GM12878 (cell line): ENCODE measurements at regions not wholly inside any gene's neighbourhood (a gene's known extent, or its start where the extent isn't known, plus 50 kb on each side); places are given as distances from the start of the nearest gene placed in this dataset.

Source experiments
- ATAC-seq: fragments of 200-7000 bp; cut with Tn5 transposase; 3 replicates; pipeline ENCODE4 v1.9.1; 2020; ENCODE audit warnings: mild to moderate bottlenecking, moderate library complexity
- BruUV-seq: library from RNA; stranded (reverse); fragments of 400-500 nt; replicated peaks from 2 replicates; lab custom pipeline; 2021; lab: Mats Ljungman, UMichigan
- CTCF ChIA-PET: fragments of 300-600 bp; sonication (Branson Sonifier 250); formaldehyde crosslinking; extraction: SDS; loops from one replicate; lab custom pipeline; 2021; ENCODE audit warnings: inconsistent platforms; lab: Yijun Ruan, JAX
- POLR2A ChIA-PET: fragments of 350-600 bp; formaldehyde crosslinking; extraction: SDS; loops from one replicate; lab custom pipeline; 2021; ENCODE audit warnings: inconsistent platforms; lab: Charles Lee
- RAD21 ChIA-PET: fragments of 300-600 bp; sonication (Branson Sonifier 250); formaldehyde crosslinking; loops from one replicate; lab custom pipeline; 2023; ENCODE audit warnings: antibody characterized with exemption; ENCODE audit not compliant: unreplicated experiment; lab: Charles Lee
- SMC1A ChIA-PET: fragments of 300-600 bp; sonication (Branson Sonifier 250); formaldehyde crosslinking; loops from one replicate; lab custom pipeline; 2023; ENCODE audit not compliant: unreplicated experiment, uncharacterized antibody; lab: Charles Lee
- DNase-seq: peaks from one replicate; pipeline ENCODE4 v3.0.0-alpha.2; 2011; ENCODE audit warnings: low read depth, low spot score
- FAIRE-seq: peaks from 3 replicates; lab custom pipeline; 2011; peaks lifted over from hg19 to GRCh38; lab: Jason Lieb, UNC
- H2AFZ ChIP-seq: 2 replicates; pipeline ENCODE4 v1.6.0; 2011; ENCODE audit warnings: low read depth, low read length, control low read depth; ENCODE audit not compliant: control insufficient read depth
- H3K27ac ChIP-seq: 2 replicates; pipeline ENCODE4 v1.5.1; 2011; ENCODE audit warnings: control low read depth; ENCODE audit not compliant: control insufficient read depth, insufficient read depth
- H3K27me3 ChIP-seq, 2 experiments: replicated peaks in 1 of 2; 2 replicates each; pipeline versions ENCODE4 v1.6.0 to v1.6.1; 2011; ENCODE audit warnings: low read length in 1 of 2; ENCODE audit not compliant: control insufficient read depth in 2 of 2, insufficient read depth in 2 of 2
- H3K36me3 ChIP-seq, 2 experiments: 2 replicates each; pipeline ENCODE4 v1.5.1; 2011; ENCODE audit warnings: low read length in 1 of 2; ENCODE audit not compliant: control insufficient read depth in 2 of 2, insufficient read depth in 2 of 2
- H3K4me1 ChIP-seq: 2 replicates; pipeline ENCODE4 v1.6.1; 2011; ENCODE audit warnings: mild to moderate bottlenecking, low read length, moderate library complexity, mixed read lengths; ENCODE audit not compliant: control insufficient read depth, insufficient read depth
- H3K4me2 ChIP-seq: 2 replicates; pipeline ENCODE4 v1.6.0; 2011; ENCODE audit warnings: control low read depth; ENCODE audit not compliant: control insufficient read depth, insufficient read depth
- H3K4me3 ChIP-seq: fragments of 200-600 bp; sonication (generic); 2 replicates; pipeline ENCODE4 v1.5.1; 2016
- H3K79me2 ChIP-seq: 2 replicates; pipeline ENCODE4 v1.6.0; 2011; ENCODE audit warnings: low read length; ENCODE audit not compliant: control insufficient read depth, insufficient read depth
- H3K9ac ChIP-seq: 2 replicates; pipeline ENCODE4 v1.8.0; 2011; ENCODE audit warnings: low read length, control low read depth, mixed read lengths; ENCODE audit not compliant: control insufficient read depth, insufficient read depth
- H3K9me3 ChIP-seq: replicated peaks from 3 replicates; pipeline ENCODE4 v1.5.1; 2011; ENCODE audit warnings: mild to moderate bottlenecking, low read length; ENCODE audit not compliant: control insufficient read depth, insufficient read depth
- H4K20me1 ChIP-seq: 2 replicates; pipeline ENCODE4 v1.6.0; 2011; ENCODE audit not compliant: control insufficient read depth, insufficient read depth
- BHLHE40 ChIP-seq, 2 experiments: fragments of 450-650 bp in 1 of 2; IDR thresholded peaks; 2 replicates each; pipeline ENCODE4 v1.6.1; 2011 to 2017; ENCODE audit warnings: low read depth in 2 of 2, borderline replicate concordance in 1 of 2, improper control_type of control experiment in 1 of 2, low read length in 1 of 2, mild to moderate bottlenecking in 1 of 2
- CHD4 ChIP-seq: fragments of 200-600 bp; sonication (generic); IDR thresholded peaks from 2 replicates; pipeline ENCODE4 v1.6.1; 2016; ENCODE audit warnings: mild to moderate bottlenecking
- FOS ChIP-seq: IDR thresholded peaks from 3 replicates; pipeline ENCODE4 v1.6.1; 2011; ENCODE audit warnings: borderline replicate concordance; ENCODE audit not compliant: insufficient read length; ENCODE audit errors: extremely low read depth
- IKZF1 ChIP-seq: fragments of 450-650 bp; conservative IDR thresholded peaks from 2 replicates; pipeline ENCODE4 v1.6.1; 2017; ENCODE audit warnings: antibody characterized with exemption, mild to moderate bottlenecking
- IRF4 ChIP-seq: IDR thresholded peaks from 2 replicates; pipeline ENCODE4 v1.6.1; 2011; ENCODE audit warnings: low read depth, low read length
- NFXL1 ChIP-seq: fragments of 450-650 bp; IDR thresholded peaks from 2 replicates; pipeline ENCODE4 v1.6.1; 2017; ENCODE audit warnings: antibody characterized with exemption, mild to moderate bottlenecking, borderline replicate concordance
- NFYA ChIP-seq: IDR thresholded peaks from 2 replicates; pipeline ENCODE4 v1.6.1; 2011; ENCODE audit warnings: low read depth, mild to moderate bottlenecking, low read length, improper control_type of control experiment, borderline replicate concordance
- SMAD5 ChIP-seq: IDR thresholded peaks from 2 replicates; pipeline ENCODE4 v1.6.1; 2016; ENCODE audit warnings: antibody characterized with exemption, low read depth
- STAT1 ChIP-seq: fragments of 450-650 bp; conservative IDR thresholded peaks from 2 replicates; pipeline ENCODE4 v1.6.1; 2014; ENCODE audit warnings: antibody characterized with exemption, mild to moderate bottlenecking
- WGBS: methylation state at CpG from one replicate; pipeline ENCODE4 v1.1.6; 2016; ENCODE audit warnings: low lambda C conversion rate; ENCODE audit not compliant: insufficient replicate concordance, insufficient coverage; ENCODE audit errors: missing lambda C conversion rate; 5-methylcytosine and 5-hydroxymethylcytosine counted together
- in situ Hi-C: fragments of 300-500 bp; cut with MboI; formaldehyde crosslinking; loops from 9 replicates; pipeline ENCODE4 v1.14.3; 2018; ENCODE audit warnings: mixed read lengths
- intact Hi-C: fragments of 100-400 bp; cut with micrococcal nuclease; formaldehyde crosslinking; loops from one replicate; pipeline ENCODE4 v1.14.2; 2022; ENCODE audit not compliant: unreplicated experiment
- TF ChIP-seq, protein P1 (sequence below): fragments of 450-650 bp; IDR thresholded peaks from 2 replicates; pipeline ENCODE4 v1.6.1; 2017; ENCODE audit warnings: mild to moderate bottlenecking, moderate library complexity

DNA sequence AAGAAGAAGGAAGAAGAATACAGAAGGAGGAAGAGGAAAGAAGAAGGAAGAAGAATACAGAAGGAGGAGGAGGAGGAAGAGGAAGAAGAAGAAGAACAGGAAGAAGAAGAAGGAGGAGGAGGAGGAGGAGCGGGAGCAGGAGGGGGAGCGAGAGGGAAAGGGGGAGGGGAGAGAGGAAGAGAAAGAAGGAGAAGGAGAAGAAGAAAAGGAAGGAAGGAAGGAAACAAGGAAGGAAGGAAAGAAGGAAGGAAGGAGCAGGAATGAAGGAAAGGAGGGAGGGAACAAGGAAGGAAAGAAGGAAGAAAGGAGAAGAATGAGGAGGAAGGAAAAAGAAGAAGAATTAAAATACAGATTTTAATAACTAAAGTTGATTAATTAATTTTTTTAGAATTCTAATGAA lies 82.5 kb upstream of the PTPN13 start:
- no peak for ATAC-seq
- Histone ChIP-seq H3K9ac (no peak overlapping the region), H3K36me3 (no peaks in the 10 kb centered on the region), H3K4me3 (no peak overlapping the region), H3K27ac (no peak overlapping the region), H3K4me1 (no peaks in the 10 kb centered on the region), H3K79me2 (no peaks in the 10 kb centered on the region), H3K4me2 (no peak overlapping the region), H4K20me1 (no peaks in the 10 kb centered on the region), H2AFZ (no peak overlapping the region), H3K9me3 (no peaks in the 10 kb centered on the region; the same call in 2 of the 3 replicates), H3K27me3 (peaks cover 0 to 2% of the 10 kb centered on the region in 2 experiments; a peak in 1 of 4 replicates)
- POLR2A ChIA-PET: interaction anchor here (1.1 kb wide), 1 partner anchor 728 kb away, joined by 3 read pairs; no protein-coding TSS in a partner anchor
- FAIRE-seq: no peak
- RAD21 ChIA-PET: interaction anchor here (2.1 to 7.8 kb wide), 2 partner anchors 10 to 14 kb away, joined by 9 to 55 read pairs; no protein-coding TSS in a partner anchor
- DNase-seq: no peak
- intact Hi-C loops (no loop called here), in situ Hi-C loops (no loop called here)
- TF ChIP-seq FOS: no peak
- no peak for TF ChIP-seq NFYA
- TF ChIP-seq BHLHE40 (IDR thresholded peaks at IDR 0.05; ENCODE audit: borderline replicate concordance in 1 of 2, low read depth in 2 of 2, low read length in 1 of 2): no peak
- TF ChIP-seq STAT1: no peak
- no peak for TF ChIP-seq SMAD5
- no peak for TF ChIP-seq IKZF1
- TF ChIP-seq IRF4: no peak
- TF ChIP-seq, protein P1, sequence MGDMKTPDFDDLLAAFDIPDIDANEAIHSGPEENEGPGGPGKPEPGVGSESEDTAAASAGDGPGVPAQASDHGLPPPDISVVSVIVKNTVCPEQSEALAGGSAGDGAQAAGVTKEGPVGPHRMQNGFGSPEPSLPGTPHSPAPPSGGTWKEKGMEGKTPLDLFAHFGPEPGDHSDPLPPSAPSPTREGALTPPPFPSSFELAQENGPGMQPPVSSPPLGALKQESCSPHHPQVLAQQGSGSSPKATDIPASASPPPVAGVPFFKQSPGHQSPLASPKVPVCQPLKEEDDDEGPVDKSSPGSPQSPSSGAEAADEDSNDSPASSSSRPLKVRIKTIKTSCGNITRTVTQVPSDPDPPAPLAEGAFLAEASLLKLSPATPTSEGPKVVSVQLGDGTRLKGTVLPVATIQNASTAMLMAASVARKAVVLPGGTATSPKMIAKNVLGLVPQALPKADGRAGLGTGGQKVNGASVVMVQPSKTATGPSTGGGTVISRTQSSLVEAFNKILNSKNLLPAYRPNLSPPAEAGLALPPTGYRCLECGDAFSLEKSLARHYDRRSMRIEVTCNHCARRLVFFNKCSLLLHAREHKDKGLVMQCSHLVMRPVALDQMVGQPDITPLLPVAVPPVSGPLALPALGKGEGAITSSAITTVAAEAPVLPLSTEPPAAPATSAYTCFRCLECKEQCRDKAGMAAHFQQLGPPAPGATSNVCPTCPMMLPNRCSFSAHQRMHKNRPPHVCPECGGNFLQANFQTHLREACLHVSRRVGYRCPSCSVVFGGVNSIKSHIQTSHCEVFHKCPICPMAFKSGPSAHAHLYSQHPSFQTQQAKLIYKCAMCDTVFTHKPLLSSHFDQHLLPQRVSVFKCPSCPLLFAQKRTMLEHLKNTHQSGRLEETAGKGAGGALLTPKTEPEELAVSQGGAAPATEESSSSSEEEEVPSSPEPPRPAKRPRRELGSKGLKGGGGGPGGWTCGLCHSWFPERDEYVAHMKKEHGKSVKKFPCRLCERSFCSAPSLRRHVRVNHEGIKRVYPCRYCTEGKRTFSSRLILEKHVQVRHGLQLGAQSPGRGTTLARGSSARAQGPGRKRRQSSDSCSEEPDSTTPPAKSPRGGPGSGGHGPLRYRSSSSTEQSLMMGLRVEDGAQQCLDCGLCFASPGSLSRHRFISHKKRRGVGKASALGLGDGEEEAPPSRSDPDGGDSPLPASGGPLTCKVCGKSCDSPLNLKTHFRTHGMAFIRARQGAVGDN: no peak
- no peak for TF ChIP-seq NFXL1
- no peak for TF ChIP-seq CHD4
- SMC1A ChIA-PET: interaction anchor here (3.3 to 6.1 kb wide), 2 partner anchors 10 to 13 kb away, joined by 24 to 82 read pairs; no protein-coding TSS in a partner anchor
- CTCF ChIA-PET: interaction anchor here (1.0 to 3.6 kb wide), 2 partner anchors 12 to 16 kb away, joined by 3 to 24 read pairs; no protein-coding TSS in a partner anchor
- BruUV-seq: no TSS peak
- 60% methylated on average over 1 of the region's 2 CpGs for WGBS
